ENCODE measurements at regions not wholly inside any gene's neighbourhood (a gene's known extent, or its start where the extent isn't known, plus 50 kb on each side); places are given as distances from the start of the nearest gene placed in this dataset.

GRCh38 chr3:194272861-194273742 is 78.0 kb downstream of the CPN2 start:
- no peak overlapping the region for H3K27ac ChIP-seq (ENCODE audit: low read depth, low read length)
- WGBS, 3 donors: 82 to 91% (median 83%) methylated on average over 32 of the region's 32 CpGs

GRCh38 chr3:194273743-194274310 is 77.3 kb downstream of the CPN2 start:
- H3K27ac ChIP-seq (ENCODE audit: low read depth, low read length): no peak overlapping the region
- WGBS, 3 donors: 79 to 95% (median 91%) methylated on average over 7 of the region's 7 CpGs

GRCh38 chr3:194274424-194275085 is 76.6 kb downstream of the CPN2 start:
- H3K27ac ChIP-seq (ENCODE audit: low read depth, low read length): no peak overlapping the region
- WGBS, 3 donors: 77 to 86% (median 83%) methylated on average over 4 of the region's 4 CpGs

GRCh38 chr3:194275291-194275690 is 75.8 kb downstream of the CPN2 start:
- H3K27ac ChIP-seq (ENCODE audit: low read depth, low read length): no peak overlapping the region
- WGBS, 3 donors: 70 to 80% (median 74%) methylated on average over 8 of the region's 8 CpGs

- H3K27ac ChIP-seq (ENCODE audit: low read depth, low read length): no peak overlapping the region
- WGBS, 3 donors: 60 to 63% (median 62%) methylated on average over 7 to 8 of the region's 8 CpGs
These were observed 75.4 kb downstream of the CPN2 start for GRCh38 chr3:194275721-194276120.

- H3K27ac ChIP-seq (ENCODE audit: low read depth, low read length): no peak overlapping the region
- WGBS, 3 donors: 47 to 65% (median 53%) methylated on average over 4 of the region's 4 CpGs
These were observed 74.4 kb downstream of the CPN2 start for GRCh38 chr3:194276768-194277103.

- 38 to 68% (median 55%) methylated on average over 16 of the region's 16 CpGs for WGBS, 3 donors
These were observed 73.9 kb downstream of the CPN2 start for GRCh38 chr3:194277104-194277785.

GRCh38 chr3:194277786-194278130 is 73.4 kb downstream of the CPN2 start:
- H3K27ac ChIP-seq (ENCODE audit: low read depth, low read length): no peak overlapping the region
- 31 to 43% (median 34%) methylated on average over 6 of the region's 6 CpGs for WGBS, 3 donors

More at GRCh38 chr3:194277104-194277785, 73.9 kb downstream of the CPN2 start:
- H3K27ac ChIP-seq (ENCODE audit: low read depth, low read length): no peak overlapping the region

GRCh38 chr3:194278186-194278845 is 72.8 kb downstream of the CPN2 start:
- 64 to 80% (median 75%) methylated on average over 9 of the region's 9 CpGs for WGBS, 3 donors
- no peak overlapping the region for H3K27ac ChIP-seq (ENCODE audit: low read depth, low read length)

GRCh38 chr3:194279101-194279500 is 72.0 kb downstream of the CPN2 start:
- WGBS, 3 donors: 87 to 96% (median 93%) methylated on average over 9 of the region's 9 CpGs
- no peak overlapping the region for H3K27ac ChIP-seq (ENCODE audit: low read depth, low read length)

GRCh38 chr3:194279701-194280360 is 71.3 kb downstream of the CPN2 start:
- WGBS, 3 donors: 91 to 92% (median 92%) methylated on average over 5 of the region's 5 CpGs
- H3K27ac ChIP-seq (ENCODE audit: low read depth, low read length): no peak overlapping the region

- no peak overlapping the region for H3K27ac ChIP-seq (ENCODE audit: low read depth, low read length)
- 94 to 100% (median 97%) methylated on average over 2 of the region's 2 CpGs for WGBS, 3 donors
These were observed 70.4 kb downstream of the CPN2 start for GRCh38 chr3:194280777-194281176.

GRCh38 chr3:194281306-194281705 is 69.8 kb downstream of the CPN2 start:
- WGBS, 3 donors: 95 to 97% (median 97%) methylated on average over 8 of the region's 8 CpGs

GRCh38 chr3:194281766-194282165 is 69.4 kb downstream of the CPN2 start:
- H3K27ac ChIP-seq (ENCODE audit: low read depth, low read length): no peak overlapping the region
- WGBS, 3 donors: 86 to 94% (median 87%) methylated on average over 10 of the region's 10 CpGs

More at GRCh38 chr3:194281306-194281705, 69.8 kb downstream of the CPN2 start:
- no peak overlapping the region for H3K27ac ChIP-seq (ENCODE audit: low read depth, low read length)

- 89 to 91% (median 89%) methylated on average over 15 of the region's 15 CpGs for WGBS, 3 donors
- no peak overlapping the region for H3K27ac ChIP-seq (ENCODE audit: low read depth, low read length)
These were observed 68.5 kb downstream of the CPN2 start for GRCh38 chr3:194282436-194283122.

GRCh38 chr3:194283221-194284006 is 67.7 kb downstream of the CPN2 start:
- 66 to 87% (median 74%) methylated on average over 12 of the region's 12 CpGs for WGBS, 3 donors
- H3K27ac ChIP-seq (ENCODE audit: low read depth, low read length): no peak overlapping the region

GRCh38 chr3:194284351-194284750 is 66.8 kb downstream of the CPN2 start:
- H3K27ac ChIP-seq (ENCODE audit: low read depth, low read length): no peak overlapping the region
- WGBS, 3 donors: 93 to 96% (median 94%) methylated on average over 5 of the region's 5 CpGs

Measured in adipose tissue (tissue), 3 donors.